HG03354 (cell line): ENCODE measurements at regions not wholly inside any gene's neighbourhood (a gene's known extent, or its start where the extent isn't known, plus 50 kb on each side); places are given as distances from the start of the nearest gene placed in this dataset.
"Not testable (repeated sequence)": the region's sequence is repeated elsewhere in the genome, so short reads cannot be mapped to it uniquely, and the experiment has no call there.

ENCODE experiments used
- ATAC-seq: cut with Tn5 transposase; IDR thresholded peaks from one replicate; pipeline ENCODE4 v1.9.1; 2021; ENCODE audit warnings: mild to moderate bottlenecking; ENCODE audit not compliant: unreplicated experiment, poor library complexity, severe bottlenecking

DNA sequence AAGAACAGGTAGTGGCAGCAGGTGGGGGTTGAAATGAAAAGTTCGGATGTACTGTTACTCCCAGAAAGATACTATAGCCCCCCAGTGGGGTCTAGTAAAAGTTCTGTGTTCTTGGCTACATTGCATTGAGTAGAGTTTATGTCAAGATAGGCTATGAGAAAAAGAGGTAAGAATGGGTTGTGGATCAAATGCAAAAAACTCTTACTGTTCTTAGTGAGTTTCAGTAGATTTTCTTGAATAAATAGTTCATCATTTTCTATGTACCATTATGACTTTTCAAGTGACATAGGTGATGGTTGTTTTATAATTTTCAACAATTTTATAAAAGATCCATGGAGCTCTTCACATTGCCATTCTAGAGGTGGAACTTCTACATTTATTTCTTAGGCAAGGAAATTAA, 165.4 kb downstream of the USP22 start:
- ATAC-seq: not testable (repeated sequence)

DNA sequence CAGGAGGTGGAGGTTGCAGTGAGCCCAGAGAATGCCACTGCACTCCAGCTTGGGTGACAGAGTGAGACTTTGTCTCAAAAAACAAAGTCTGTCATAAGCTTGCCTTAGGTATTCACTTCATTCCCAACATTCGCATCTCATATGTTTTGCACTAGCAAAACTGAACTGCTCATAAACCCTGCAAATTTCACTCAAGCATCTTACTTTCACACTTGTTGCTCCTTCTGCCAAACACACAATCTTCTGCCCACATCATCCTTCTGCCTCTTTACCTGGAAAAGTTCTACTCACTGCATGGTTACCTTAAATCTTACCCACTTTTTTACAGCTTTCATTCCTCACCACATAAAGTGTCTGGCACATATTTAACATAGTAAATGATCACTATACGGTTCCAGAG, 152.5 kb downstream of the USP22 start:
- no peak for ATAC-seq

DNA sequence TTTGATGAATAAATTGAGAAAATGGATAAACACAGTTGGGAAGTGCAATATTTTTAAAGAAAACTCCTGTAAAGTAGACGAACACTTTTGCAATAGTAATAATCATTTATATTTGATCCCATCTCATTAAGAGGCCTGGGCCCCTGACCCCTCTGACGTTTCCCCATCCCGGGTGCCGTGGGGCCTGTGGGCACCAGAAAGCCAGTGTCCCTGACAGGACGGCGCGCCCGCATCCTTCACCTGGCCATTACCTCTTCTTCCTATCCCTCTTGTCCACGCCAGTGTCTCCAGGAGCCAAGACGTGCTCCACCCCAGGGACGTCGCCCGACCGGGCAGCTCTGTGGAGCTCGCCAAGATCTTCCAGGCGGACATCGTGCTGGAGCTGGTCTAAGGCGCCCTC, 147.4 kb downstream of the USP22 start:
- not testable (repeated sequence) for ATAC-seq

DNA sequence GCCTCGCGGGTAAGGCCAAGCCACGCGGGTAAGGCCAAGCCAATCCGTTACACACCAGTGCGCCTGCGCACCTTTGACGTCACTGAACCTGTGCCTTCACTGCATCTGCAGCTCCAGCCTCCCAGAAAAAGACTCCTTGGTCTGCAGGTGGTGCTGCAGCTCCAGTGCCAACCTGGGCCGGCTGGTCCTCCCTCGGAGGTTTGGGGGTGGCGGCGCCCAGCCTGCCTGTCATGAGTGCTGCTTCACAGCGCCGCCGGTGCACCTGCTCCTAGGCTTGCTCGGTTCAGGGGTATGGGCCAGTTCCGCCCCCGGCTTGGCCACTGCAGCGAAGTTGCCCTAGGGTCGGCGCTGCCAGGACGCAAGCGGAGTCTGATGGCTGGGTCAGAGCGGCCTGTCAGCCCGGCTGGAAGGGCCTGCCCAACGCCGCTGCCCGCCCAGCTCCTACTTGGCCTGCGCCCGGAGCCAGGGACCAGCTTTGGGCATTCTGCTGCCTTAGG, 146.6 kb downstream of the USP22 start:
- ATAC-seq: no peak

DNA sequence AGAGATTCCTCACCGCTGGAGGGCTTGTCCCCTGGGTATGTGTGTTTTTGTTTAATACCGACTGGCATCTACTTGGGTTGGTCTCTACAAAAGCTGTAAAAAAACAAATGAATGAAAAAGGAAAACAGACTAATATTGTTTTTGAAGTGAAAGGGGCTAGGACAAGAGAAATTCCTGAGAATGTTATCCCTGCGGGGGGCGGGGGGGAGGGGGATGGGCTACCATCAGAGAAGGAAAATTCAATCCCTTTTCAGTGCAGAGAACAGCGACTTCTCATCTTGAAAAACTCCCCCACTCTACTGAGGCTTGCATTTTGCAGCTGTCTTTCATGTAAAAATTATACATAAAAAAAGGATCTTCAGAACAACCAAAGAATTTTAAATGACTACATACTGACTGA, 144.1 kb downstream of the USP22 start:
- ATAC-seq: not testable (repeated sequence)

DNA sequence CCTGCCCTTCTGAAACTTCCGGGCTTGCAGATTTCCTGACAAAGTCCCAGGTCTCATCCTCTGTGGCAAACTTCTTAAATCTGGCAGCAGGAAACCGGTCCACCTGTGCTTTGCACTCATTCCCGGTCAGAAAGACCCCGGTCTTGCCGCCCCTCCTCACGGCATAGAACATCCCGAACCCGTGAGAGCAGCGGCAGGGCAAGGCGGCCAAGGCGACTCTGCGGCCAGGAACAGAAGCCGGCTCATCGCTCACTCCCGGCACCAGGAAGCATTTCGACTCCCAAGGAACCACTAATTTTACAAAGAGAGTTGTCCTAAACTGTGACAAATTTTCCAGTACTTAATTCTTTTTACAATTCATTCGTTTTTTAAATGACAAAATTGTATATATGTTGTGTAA, 140.3 kb downstream of the USP22 start:
- not testable (repeated sequence) for ATAC-seq

DNA sequence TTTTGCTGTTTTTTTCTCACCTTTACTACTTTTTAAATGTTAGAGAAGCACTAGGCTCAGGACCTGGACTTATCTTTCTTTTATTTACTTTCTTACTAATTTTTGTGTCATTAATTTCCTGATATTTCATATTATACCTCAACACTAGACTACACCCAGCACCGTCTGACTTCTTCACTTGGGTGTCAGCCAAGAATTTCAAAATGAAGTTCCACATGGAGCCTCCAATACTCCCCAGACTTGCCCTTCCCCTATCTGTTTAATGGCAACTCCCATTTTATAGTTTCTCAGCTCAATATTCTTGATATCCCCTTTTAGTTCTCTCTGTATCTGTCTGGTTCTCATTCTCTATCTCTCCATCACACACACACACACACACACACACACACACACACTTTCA, 139.3 kb downstream of the USP22 start:
- not testable (repeated sequence) for ATAC-seq

DNA sequence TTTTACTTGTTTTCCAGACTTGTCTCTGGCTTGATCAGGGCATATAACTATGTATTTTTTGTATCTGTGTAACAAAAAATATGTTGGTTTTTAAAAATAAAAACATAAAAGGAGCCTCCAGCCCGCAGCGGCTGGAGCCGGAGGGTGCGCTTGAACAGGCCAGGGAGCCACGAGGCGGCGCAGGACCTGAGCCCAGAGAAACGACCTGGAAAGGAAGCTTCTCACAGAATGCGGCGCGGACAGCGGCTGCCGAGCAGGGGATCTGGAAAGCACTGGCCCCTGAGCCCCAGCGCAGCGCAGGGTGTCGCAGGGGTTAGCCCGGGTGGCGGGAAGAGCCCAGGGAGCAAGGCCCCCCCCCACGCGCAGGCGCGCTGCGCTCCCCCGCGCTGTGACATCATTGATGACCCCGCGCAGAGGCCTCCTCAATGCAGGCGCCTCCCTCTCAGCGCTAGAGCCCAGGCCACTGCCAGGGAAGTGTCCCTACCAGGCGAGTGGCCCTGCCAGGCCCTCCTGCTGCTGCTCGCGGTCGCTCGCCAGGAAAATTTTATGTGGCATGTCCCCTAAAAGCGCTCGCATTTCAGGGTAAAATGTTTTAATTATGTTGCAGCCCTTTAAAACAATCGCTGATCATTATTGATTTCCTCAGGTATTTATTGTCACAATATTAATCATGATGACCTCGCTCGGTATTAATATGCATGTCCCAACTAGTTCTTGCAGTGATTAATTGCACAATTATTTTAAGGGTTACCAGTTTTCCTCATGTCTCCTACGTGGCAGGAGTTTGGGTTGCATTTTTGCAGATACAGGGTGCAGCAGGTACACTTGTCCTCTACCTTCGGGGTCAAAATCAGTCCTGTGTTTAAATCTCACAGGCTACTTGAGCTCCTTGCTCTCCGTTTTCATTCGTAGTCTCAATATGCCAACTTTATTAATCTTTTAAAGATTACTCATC, 134.2 kb downstream of the USP22 start:
- ATAC-seq: peak; percentile 98

DNA sequence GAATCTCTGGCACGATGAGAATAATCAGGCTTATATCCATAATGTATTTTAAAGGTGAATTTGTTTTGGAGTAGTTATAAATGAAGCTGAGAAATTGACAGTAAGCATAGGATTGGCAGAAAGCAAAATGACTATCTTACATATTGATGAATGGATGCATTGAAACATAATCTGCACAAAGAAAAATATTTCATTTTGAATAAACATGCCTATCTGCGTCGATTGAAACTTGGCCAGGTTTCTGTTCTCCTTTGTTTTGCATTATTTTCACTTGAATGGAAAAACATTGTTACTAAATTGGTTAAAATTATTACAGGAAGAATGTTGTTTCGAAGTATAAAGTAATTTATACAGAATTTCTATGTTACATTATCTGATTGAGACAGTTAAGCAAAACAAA, 128.2 kb downstream of the USP22 start:
- ATAC-seq: no peak

DNA sequence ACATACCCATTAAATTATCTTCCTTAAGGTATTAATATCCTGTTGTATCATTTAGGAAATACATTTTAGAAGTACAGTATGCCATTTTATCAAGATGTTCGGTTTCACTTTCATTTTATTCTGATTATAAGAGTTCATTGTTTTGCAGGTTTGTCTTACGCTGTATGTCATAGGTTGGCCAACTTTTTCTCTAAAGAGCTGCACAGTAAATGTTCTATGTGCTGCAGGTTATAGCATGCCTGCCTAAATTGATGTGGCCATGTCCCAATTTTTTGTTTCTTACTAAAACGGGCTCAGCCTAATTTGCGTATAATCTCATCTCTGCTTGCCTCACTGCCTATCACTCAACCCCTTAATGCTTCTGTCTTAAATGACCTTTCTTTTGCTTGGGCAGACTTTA, 126.4 kb downstream of the USP22 start:
- no peak for ATAC-seq

DNA sequence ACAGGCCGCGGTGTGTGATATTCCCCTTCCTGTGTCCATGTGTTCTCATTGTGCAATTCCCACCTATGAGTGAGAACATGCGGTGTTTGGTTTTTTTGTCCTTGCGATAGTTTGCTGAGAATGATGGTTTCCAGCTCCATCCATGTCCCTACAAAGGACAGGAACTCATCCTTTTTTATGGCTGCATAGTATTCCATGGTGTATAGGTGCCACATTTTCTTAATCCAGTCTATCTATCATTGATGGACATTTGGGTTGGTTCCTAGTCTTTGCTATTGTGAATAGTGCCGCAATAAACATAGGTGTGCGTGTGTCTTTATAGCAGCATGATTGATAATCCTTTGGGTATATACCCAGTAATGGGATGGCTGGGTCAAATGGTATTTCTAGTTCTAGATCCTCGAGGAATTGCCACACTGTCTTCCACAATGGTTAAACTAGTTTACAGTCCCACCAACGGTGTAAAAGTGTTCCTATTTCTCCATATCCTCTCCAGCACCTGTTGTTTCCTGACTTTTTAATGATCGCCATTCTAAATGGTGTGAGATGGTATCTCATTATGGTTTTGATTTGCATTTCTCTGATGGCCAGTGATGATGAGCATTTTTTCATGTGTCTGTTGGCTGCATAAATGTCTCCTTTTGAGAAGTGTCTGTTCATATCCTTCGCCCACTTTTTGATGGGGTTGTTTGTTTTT, 125.1 kb downstream of the USP22 start:
- ATAC-seq: not testable (repeated sequence)

DNA sequence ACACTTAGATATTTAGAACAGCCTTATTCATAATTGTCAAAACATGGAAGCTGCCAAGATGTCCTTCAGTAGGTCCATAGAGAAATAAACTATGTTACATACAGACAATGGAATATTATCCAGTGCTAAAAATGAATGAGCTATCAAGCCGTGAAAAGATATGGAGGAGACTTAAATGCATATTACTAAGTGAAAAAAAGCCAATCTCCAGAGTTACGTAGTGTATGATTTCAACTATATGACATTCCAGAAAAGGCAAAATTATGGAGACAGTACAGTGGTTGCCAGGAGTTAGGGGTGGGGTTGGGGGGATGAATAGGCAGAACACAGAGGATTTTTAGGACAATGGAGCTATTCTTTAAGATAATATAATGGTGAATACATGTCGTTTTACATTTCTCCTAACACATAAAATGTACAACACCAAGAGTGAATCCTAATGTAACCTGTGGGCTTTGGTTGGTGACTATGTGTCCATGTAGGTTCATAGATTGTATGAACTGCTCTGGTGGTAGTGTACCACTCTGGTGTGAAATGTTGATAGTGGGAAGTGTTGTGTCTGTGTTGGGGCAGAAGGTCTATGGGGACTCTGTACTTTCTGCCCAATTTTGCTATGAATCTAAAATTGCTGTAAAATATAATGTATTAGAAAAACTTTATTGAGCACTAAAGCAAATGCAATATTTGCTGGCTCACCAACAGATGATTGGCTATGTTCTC, 122.6 kb downstream of the USP22 start:
- no peak for ATAC-seq

DNA sequence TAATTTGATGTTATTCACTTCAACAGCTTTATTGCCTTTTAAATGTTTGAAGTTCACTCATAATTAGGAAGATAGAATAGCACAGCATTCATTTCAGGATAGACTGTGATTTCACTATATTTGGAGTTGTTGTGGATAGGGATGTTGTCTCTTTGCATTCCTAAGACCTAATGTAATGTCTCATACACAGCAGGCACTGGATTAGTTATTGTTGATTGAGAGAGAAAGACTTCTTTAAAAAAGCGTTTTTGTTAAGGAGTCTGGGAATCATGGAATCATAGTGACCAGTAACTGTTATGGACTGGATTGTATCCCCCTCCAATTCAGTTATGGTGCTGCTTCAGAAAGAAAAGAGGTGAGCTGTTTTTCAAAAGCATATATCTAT, 122.0 kb downstream of the USP22 start:
- ATAC-seq: no peak

DNA sequence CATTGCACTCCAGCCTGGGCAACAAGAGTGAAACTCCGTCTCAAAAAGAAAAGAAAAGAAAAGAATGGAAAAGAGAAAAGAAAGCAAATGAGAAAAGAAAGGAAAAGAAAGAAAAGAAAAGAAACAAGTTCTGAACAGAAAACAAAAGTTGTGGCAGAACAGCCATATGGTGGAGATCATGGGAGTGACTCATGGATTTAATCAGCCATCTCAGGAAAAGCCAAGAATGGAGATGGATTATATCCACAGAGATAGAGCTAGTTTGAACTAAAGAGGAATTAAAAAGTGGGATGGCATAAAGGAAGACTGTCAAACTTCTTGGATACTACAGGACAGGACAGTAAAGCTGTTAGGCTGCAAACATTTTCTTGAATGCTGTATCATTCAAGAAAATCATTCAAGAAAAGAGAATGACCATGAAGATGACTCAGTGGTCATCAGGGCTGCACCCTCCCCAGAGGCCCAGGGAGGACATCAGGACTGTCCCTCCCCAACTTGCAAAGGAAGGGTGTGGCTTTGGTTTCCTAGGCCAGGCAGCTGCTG, 120.6 kb downstream of the USP22 start:
- no peak for ATAC-seq

DNA sequence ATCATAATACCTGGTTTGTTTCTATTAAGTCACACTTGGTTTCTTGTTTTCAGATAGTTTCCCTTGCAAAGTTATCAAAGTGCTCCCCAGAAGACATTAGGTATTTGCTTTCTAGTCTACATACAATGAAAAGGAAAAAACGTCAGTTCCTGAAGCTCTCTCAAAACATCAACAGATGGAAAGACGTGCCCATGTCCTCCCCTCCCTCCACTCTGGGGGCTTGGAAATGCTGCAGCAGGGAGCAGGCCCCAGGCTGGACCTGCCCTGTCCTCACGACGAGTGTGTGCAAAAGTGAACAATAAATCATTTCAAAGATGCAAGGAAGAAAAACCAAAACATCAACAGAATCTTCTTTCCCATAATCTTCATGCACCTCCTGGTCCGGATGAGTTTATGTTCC, 118.5 kb downstream of the USP22 start:
- no peak for ATAC-seq

DNA sequence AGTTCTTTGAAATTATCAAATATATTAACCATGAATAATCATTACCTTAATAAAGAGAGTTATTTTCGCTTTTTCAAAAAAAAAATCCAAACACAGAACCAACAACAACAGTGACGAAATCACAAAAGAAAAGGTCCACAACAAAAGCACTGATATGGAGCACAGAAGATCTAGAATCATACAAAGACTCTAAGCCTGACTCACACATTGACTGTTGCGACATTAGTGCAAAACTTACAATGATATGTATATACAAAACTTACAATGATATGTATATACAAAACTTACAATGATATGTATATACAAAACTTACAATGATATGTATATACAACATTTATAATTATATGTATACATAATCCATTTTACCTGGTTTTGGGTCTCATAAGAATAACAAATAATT, 117.7 kb downstream of the USP22 start:
- no peak for ATAC-seq

DNA sequence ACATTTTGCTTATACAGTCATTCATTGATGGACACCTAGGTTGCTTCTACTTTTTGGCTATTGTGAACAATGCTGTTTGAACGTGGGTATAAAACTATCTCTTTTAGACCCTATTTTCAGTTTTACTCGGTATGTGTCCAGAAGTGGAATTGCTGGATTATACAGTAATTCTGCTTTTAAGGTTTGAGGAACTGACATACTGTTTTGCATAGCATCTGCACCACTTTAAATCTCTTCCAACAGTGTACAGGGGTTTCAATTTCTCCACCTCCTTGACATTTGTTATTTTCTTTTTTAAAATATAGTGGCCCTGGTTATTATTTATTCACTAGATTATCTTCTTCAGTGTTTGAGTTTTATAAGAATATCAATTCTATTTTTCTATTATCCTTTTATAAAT, 116.9 kb downstream of the USP22 start:
- no peak for ATAC-seq

DNA sequence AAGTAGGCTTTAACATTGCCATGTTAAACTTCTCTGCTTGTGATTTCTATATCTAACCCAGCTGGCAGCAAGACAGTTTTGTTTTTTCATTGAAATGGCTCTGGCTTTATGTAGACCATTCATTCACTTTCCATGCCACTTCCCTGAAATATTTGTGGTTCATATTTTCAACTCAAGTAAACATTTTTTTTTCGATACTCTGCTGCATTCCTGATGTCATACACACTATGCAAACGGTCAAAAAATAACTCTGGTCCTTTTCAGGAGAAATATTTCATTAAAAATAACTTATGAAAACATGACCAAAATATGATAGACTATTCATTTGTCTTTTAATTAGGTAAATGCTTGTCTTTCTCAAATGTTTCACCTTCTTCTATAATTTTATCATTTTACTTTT, 116.3 kb downstream of the USP22 start:
- ATAC-seq: no peak

DNA sequence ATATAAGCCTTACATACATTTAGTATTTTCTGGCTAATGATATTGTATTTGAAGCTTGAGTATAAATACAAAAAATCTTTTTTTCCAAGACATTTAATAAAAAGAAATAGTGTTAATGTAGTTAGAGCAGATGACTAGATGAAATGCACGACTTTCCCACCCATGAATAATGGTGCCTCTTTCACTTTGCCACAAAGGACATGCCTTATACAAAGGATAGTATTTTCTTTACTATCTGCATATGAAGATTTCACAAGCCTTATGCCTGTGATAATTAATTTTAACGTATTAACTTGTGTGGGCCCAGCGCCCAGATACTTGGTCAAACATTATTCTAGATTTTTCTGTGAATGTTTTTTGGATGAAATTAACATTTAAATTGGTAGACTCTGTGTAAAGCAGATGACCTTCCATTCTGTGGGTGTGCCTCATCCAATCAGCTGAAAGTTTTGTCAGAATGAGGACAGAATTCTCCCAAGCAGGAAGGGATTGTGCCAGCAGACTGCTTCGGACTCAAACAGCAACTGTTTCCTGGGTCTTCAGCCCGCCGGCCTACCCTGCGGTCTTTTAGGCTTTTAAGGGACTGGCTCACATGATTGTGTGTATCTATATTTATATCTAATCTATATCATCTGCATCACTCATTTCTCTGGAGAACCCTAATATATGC, 115.4 kb downstream of the USP22 start:
- no peak for ATAC-seq

DNA sequence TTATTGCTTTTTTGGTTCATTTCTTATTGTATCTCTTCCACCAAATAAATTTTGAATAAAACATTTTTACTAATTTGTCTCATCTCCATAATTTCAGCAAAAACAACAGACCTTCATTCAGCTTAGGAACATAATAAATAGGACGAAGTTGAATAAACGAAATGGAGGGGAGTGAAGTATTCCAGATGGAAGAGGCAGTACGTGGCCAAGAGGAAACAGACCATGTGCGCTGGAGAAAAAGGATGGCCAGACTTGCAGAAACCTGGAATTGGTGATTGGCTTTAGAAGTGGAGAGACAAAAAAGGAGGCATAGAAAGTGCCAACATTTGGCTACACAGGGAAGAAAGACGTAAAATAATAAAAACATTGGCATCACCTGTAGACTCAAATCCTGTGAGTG, 113.5 kb downstream of the USP22 start:
- ATAC-seq: no peak
